Dendritic cell treated with granulocyte-macrophage colony-stimulating factor and Interleukin-4, amounts not matched to agents 40 ng/mL and 50 ng/mL, for 4 days (primary cell): ENCODE measurements at regions not wholly inside any gene's neighbourhood (a gene's known extent, or its start where the extent isn't known, plus 50 kb on each side); places are given as distances from the start of the nearest gene placed in this dataset.
"Not testable (repeated sequence)": the region's sequence is repeated elsewhere in the genome, so short reads cannot be mapped to it uniquely, and the experiment has no call there.

ENCODE experiments used
- H3K27ac Mint-ChIP-seq: one replicate; pipeline ENCODE4 v1.8.0; 2022; ENCODE audit warnings: mild to moderate bottlenecking, mixed read lengths
- H3K27me3 Mint-ChIP-seq: one replicate; pipeline ENCODE4 v1.8.0; 2022; ENCODE audit warnings: mild to moderate bottlenecking, mixed read lengths
- H3K36me3 Mint-ChIP-seq: one replicate; pipeline ENCODE4 v1.8.0; 2022; ENCODE audit warnings: low read depth, mixed read lengths
- H3K4me1 Mint-ChIP-seq: one replicate; pipeline ENCODE4 v1.8.0; 2022; ENCODE audit warnings: low read depth, mixed read lengths
- H3K4me3 Mint-ChIP-seq: one replicate; pipeline ENCODE4 v1.8.0; 2022; ENCODE audit warnings: mild to moderate bottlenecking, moderate library complexity, mixed read lengths
- H3K9me3 Mint-ChIP-seq: one replicate; pipeline ENCODE4 v1.8.0; 2022; ENCODE audit warnings: mixed read lengths
- intact Hi-C: fragments of 100-400 bp; cut with micrococcal nuclease; formaldehyde crosslinking; loops from one replicate; pipeline ENCODE4 v1.15.0; 2022

DNA sequence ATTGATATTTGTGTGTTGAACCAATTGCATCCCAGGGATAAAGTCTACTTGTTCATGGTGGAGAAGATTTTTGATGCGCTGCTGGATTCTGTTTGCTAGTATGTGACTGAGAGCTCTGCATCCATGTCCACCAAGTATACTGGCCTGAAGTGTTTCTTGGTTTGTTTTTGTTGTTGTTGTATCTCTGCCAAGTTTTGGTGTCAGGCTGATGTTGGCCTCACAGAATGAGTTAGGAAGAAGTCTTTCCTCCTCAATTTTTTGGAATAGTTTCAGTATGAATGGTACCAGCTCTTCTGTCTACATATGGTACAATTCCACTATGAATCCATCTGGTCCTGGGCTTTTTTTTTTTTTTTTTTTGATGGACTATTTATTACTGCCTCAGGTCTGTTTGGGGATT is 50.9 kb upstream of the OSTN start:
- Mint-ChIP-seq H3K9me3 (peaks cover 38% of the 10 kb centered on the region), H3K27me3 (no peaks in the 10 kb centered on the region), H3K36me3 (no peaks in the 10 kb centered on the region), H3K4me3 (no peak overlapping the region), H3K27ac (no peak overlapping the region), H3K4me1 (no peaks in the 10 kb centered on the region)
- intact Hi-C loops = no loop called here

DNA sequence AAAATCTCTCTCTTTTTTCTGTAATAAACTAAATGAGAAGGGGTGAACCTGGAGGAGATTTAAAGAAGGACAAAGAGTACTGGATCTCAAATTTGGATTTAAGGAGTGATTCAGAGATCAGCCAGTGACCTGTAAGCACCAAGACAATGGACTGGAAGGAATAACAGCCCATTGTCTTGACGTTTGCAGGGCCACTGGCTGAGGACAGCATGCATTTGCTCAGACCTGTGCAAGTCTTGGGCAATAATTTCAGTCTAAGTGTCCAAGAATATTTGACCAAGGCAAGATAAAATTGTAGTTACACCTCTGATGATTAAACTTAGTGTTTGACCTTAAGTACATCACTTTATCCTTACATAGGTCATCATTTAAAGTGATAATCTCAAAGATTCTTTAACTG is 55.8 kb upstream of the OSTN start:
- no peak overlapping the region for H3K4me3 Mint-ChIP-seq
- intact Hi-C loops = no loop called here
- no peaks in the 10 kb centered on the region for H3K27me3 Mint-ChIP-seq

DNA sequence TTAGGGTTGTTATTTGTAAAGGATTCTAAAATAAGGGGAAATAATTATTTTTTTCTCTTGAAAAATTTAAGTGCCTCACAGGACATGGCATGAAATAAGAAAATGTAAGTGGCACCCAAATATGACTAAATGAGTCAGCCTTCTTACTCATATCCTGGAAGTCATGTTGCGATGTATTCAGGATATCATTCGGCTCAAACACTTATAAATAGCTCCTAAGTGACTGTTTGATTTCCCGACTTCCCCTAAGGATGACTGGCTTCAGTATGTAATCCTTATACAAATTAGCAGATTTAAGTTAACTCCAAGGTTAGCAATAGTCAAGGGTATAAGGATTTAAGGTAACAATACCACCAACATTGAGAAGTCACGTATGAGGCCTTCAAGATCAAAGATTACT is 57.3 kb upstream of the OSTN start:
- no peaks in the 10 kb centered on the region for H3K27me3 Mint-ChIP-seq
- H3K27ac Mint-ChIP-seq = no peak overlapping the region
- no peak overlapping the region for H3K4me3 Mint-ChIP-seq
- no peaks in the 10 kb centered on the region for H3K36me3 Mint-ChIP-seq
- H3K9me3 Mint-ChIP-seq = peaks cover 12% of the 10 kb centered on the region
- intact Hi-C loops = no loop called here
- H3K4me1 Mint-ChIP-seq = no peaks in the 10 kb centered on the region

More for the DNA sequence above, 55.8 kb upstream of the OSTN start:
- Mint-ChIP-seq H3K36me3 (no peaks in the 10 kb centered on the region), H3K9me3 (peaks cover 21% of the 10 kb centered on the region), H3K27ac (no peak overlapping the region), H3K4me1 (no peaks in the 10 kb centered on the region)

DNA sequence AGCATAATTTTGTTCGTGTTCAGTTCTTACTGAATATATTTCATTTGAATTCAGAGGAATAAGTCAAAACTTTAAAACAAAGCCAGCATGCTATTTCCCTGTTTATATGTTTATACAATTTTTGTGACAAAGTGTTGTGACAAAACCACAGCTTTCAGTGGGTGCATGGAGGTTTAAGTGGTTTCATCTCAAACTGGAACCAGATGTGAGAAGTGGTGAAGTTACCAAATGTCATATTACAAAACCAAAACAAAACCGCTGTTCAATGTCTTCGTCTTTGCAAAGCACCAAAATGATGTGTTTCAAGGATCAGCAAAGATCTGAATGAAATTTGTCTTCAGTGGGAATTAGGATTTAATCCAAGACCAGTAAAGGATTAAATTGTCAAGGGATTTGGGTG is 59.3 kb upstream of the OSTN start:
- no peak overlapping the region for H3K27ac Mint-ChIP-seq
- H3K9me3 Mint-ChIP-seq = no peaks in the 10 kb centered on the region
- H3K4me1 Mint-ChIP-seq = no peaks in the 10 kb centered on the region
- intact Hi-C loops = no loop called here
- no peaks in the 10 kb centered on the region for H3K36me3 Mint-ChIP-seq
- H3K4me3 Mint-ChIP-seq = no peak overlapping the region
- no peaks in the 10 kb centered on the region for H3K27me3 Mint-ChIP-seq

DNA sequence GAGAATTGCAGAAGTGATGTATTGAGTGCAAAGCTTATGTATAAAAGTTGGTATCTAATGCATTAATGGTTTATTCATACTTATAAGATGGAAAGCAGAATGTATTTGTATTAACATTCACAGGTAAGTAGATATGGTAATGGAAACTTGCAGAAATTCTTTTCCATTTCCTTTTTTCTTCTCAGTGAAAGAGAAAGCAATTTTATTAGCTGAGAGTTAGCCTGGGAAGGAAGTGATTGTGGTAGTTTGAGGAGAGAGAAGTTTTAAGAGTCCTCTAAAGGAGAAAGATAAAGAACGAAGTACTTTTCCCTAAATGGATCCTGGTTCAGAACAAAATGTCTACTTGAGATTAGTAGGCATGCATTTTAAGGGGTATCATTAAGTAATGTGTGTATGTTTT is 60.1 kb upstream of the OSTN start:
- H3K27me3 Mint-ChIP-seq = no peaks in the 10 kb centered on the region
- no peak overlapping the region for H3K4me3 Mint-ChIP-seq

DNA sequence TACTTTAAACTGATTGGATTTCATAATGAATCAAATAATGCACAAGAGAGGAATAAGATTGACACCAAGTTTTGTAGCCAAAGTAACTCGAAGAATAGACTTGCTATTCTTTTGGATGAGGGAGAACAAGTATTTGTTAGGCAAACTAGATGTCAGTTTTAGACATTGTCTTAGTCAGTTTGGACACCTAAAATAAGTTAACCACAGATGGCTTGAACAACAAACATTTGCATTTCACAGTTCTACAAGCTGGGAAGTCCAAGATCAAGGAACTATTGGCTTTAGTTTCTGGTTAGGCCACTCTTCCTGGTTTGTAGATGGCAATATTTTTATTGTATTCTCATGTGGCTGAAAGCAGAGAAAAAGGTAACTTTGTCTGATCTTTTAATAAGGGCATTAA is 61.3 kb upstream of the OSTN start:
- no peaks in the 10 kb centered on the region for H3K36me3 Mint-ChIP-seq
- no peaks in the 10 kb centered on the region for H3K27me3 Mint-ChIP-seq
- no peak overlapping the region for H3K27ac Mint-ChIP-seq
- H3K9me3 Mint-ChIP-seq = no peaks in the 10 kb centered on the region
- no peak overlapping the region for H3K4me3 Mint-ChIP-seq
- no peaks in the 10 kb centered on the region for H3K4me1 Mint-ChIP-seq
- intact Hi-C loops = no loop called here

More for the DNA sequence above, 60.1 kb upstream of the OSTN start:
- intact Hi-C loops = no loop called here
- Mint-ChIP-seq H3K27ac (no peak overlapping the region), H3K36me3 (no peaks in the 10 kb centered on the region), H3K4me1 (no peaks in the 10 kb centered on the region), H3K9me3 (no peaks in the 10 kb centered on the region)

DNA sequence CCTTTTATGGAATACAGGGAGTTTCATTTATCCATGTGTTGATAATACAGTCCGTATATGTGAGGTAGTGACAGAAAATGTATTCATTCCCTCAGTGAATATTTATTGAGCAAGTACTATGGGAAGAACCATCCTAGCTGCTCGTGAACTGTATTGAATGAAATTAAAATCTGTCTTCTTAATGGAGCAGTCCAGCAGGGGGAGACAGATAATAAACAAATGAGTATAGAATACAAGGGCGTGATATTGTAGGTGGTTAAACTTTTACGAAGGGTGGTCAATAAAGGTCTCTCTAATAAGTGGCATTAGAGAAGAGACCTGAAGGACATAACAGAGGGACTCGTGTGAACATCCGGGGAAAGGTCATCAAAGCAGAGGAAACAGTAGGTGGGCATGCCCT is 62.7 kb upstream of the OSTN start:
- no peaks in the 10 kb centered on the region for H3K4me1 Mint-ChIP-seq
- H3K27me3 Mint-ChIP-seq = no peaks in the 10 kb centered on the region
- H3K36me3 Mint-ChIP-seq = no peaks in the 10 kb centered on the region
- intact Hi-C loops = no loop called here
- no peak overlapping the region for H3K27ac Mint-ChIP-seq
- no peak overlapping the region for H3K4me3 Mint-ChIP-seq
- no peaks in the 10 kb centered on the region for H3K9me3 Mint-ChIP-seq

DNA sequence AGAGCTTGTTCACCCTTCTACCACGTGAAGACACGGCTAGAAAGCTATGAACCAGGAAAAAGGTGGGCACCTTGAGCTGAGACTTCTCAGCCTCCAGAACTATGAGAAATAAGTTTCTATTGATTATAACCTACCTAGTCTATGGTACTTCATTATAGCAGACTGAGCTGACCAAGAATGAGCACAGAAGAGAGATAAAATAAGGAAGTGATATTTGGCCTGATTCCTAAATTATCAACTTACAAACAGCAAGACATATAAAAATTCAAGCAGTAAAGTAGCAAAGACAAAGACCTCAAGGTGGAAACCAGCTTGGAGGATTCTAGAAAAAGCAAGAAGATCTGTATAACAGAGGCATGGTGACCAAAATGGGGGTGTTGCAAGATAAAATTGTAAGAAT is 63.9 kb upstream of the OSTN start:
- H3K9me3 Mint-ChIP-seq = no peaks in the 10 kb centered on the region
- no peaks in the 10 kb centered on the region for H3K36me3 Mint-ChIP-seq
- no peak overlapping the region for H3K27ac Mint-ChIP-seq
- no peaks in the 10 kb centered on the region for H3K4me1 Mint-ChIP-seq
- intact Hi-C loops = no loop called here
- no peak overlapping the region for H3K4me3 Mint-ChIP-seq
- no peaks in the 10 kb centered on the region for H3K27me3 Mint-ChIP-seq

DNA sequence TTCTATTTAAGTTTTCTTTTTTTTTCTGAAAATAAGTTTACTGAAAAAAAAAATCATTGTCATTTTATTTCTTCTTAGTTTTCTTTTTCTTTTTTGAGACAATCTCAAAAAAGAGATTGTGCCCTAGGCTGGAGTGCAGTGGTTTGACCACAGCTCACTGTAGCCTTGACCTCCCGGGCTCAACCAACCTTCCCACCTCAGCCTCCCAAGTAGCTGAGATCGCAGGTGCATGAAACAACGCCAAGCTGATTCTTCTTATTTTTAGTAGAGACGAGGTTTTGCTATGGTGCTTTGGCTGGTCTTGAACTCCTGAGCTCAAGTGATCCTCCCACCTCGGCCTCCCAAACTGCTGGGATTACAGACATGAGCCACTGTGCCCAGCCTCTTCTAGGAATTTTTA is 65.7 kb upstream of the OSTN start:
- Mint-ChIP-seq H3K27me3 (no peaks in the 10 kb centered on the region), H3K9me3 (no peaks in the 10 kb centered on the region), H3K4me3 (no peak overlapping the region), H3K4me1 (no peaks in the 10 kb centered on the region), H3K36me3 (no peaks in the 10 kb centered on the region), H3K27ac (no peak overlapping the region)
- intact Hi-C loops = no loop called here

DNA sequence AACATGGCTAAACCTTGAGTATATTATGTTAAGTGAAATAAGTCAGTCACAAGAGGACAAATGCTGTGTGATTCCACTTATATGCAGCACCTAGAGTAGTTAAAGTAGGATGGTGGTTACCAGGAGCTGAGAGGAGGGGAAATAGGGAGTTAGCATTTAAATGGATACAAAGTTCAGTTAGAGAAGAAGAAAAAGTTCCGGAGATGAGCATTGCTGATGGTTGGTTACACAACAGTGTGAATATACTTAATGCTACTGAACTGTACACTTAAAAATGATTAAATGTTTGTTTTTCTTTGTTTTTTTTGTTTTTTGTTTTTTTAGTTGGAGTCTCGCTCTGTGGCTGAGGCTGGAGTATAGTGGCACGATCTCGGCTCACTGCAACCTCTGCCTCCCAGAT is 67.7 kb upstream of the OSTN start:
- no peak overlapping the region for H3K4me3 Mint-ChIP-seq
- H3K27me3 Mint-ChIP-seq = no peaks in the 10 kb centered on the region
- no peak overlapping the region for H3K27ac Mint-ChIP-seq
- intact Hi-C loops = no loop called here
- H3K9me3 Mint-ChIP-seq = no peaks in the 10 kb centered on the region
- H3K4me1 Mint-ChIP-seq = no peaks in the 10 kb centered on the region
- no peaks in the 10 kb centered on the region for H3K36me3 Mint-ChIP-seq

DNA sequence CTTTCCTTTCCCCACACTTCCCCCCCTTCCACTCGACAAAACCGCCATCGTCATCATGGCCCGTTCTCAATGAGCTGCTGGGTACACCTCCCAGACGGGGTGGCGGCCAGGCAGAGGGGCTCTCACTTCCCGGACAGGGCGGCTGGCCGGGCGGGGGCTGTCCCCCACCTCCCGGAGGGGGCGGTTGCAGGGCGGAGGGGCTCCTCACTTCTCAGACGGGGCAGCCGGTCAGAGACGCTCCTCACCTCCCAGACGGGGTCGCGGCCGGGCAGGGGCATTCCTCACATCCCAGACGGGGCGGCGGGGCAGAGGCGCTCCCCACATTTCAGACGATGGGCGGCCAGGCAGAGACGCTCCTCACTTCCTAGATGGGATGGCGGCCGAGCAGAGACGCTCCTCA is 74.2 kb upstream of the OSTN start:
- intact Hi-C loops, H3K27me3 Mint-ChIP-seq, H3K27ac Mint-ChIP-seq, H3K4me1 Mint-ChIP-seq, H3K9me3 Mint-ChIP-seq, H3K36me3 Mint-ChIP-seq, H3K4me3 Mint-ChIP-seq: not testable (repeated sequence)

DNA sequence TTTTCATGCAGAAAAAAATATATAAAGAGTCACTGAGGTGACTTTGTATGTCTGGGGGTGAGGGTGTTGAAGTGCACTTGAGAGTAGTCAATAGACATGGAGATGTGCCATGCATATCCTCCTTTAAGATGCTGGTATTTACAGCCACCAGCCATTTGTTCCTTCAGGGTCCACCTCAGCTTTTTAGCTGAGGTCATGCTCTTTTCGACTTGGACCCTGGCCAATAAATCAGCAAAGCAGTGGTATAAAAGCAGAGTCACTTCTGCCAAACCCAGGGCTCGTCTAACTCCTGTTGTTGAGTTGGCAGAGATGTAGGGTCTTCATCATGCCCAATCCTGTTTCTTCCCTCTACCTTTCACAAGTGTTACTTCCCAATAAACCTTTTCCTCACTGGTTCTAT is 75.1 kb upstream of the OSTN start:
- Mint-ChIP-seq H3K36me3 (no peaks in the 10 kb centered on the region), H3K27ac (no peak overlapping the region), H3K9me3 (peaks cover 8% of the 10 kb centered on the region), H3K4me3 (no peak overlapping the region), H3K4me1 (no peaks in the 10 kb centered on the region), H3K27me3 (no peaks in the 10 kb centered on the region)
- intact Hi-C loops = no loop called here

DNA sequence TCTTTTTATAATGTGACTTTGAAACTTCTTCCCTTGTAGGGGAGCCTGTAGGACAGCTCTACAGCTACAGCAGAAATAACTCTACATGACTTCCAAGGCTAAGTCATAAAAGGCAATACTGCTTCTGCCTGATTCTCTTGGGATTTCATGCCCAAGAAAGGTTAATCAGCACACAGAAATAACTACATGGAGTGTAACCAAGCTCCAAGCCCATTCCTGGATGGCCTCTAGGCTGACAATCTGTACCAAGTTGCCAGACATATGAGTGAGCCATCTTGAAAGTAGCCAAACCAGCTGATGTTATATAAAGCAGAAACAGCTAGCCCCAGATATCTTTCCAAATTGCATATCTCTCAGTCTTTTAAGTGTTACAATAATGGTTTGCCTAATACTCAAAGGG is 75.8 kb upstream of the OSTN start:
- intact Hi-C loops = no loop called here
- Mint-ChIP-seq H3K9me3 (peaks cover 8% of the 10 kb centered on the region), H3K27ac (no peak overlapping the region), H3K36me3 (no peaks in the 10 kb centered on the region), H3K27me3 (no peaks in the 10 kb centered on the region), H3K4me1 (no peaks in the 10 kb centered on the region), H3K4me3 (no peak overlapping the region)

DNA sequence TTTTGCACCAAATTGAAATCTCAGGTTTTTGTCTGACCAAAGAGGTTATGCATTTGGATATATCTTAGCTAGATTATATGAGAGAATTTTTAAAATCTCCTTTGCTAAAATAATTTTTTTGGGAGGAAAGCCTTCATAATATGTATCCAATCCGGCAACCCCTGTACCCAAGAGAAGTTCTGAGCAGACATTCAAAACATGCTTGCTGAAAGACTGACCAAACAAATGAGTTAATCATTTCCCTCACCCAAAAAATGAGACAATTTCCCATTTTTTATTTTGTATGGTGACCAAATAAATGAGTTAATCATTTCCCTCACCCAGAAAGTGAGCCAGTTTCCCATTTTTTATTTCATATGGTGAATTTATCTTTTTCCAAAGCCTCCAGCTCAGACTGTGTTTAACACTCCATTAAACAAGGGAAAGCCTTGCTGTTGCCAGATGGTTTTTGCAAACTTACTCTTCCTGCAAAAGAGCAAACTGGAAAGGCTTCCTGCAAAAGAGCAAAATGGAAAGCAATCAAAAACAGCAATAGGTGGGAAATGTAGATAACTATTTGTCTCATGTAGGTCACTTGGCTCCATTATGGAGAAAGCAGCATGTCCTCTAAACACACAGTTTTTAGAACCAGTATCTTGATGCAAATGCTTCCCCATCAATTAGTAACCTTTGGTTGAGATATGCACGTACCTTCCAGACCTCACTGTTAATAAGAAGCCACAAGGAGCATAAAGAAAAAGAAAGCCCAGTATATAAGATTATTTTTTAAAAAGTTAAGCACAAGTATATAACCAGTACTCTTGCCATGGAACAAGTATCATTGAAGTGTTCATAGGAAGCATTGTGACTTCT is 78.4 kb upstream of the OSTN start:
- Mint-ChIP-seq H3K27me3 (no peaks in the 10 kb centered on the region), H3K9me3 (peaks cover 8% of the 10 kb centered on the region), H3K4me3 (no peak overlapping the region)

More for the DNA sequence above, 78.4 kb upstream of the OSTN start:
- Mint-ChIP-seq H3K36me3 (no peaks in the 10 kb centered on the region), H3K4me1 (no peaks in the 10 kb centered on the region), H3K27ac (no peak overlapping the region)
- intact Hi-C loops = no loop called here
